GM21390 (cell line): ENCODE measurements at regions not wholly inside any gene's neighbourhood (a gene's known extent, or its start where the extent isn't known, plus 50 kb on each side); places are given as distances from the start of the nearest gene placed in this dataset.
"Not testable (repeated sequence)": the region's sequence is repeated elsewhere in the genome, so short reads cannot be mapped to it uniquely, and the experiment has no call there.

ENCODE experiments used
- ATAC-seq: cut with Tn5 transposase; IDR thresholded peaks from one replicate; pipeline ENCODE4 v1.9.1; 2021; ENCODE audit not compliant: unreplicated experiment

GRCh38 chr11:119586181-119586580, 142.8 kb downstream of the NECTIN1 start:
- no peak for ATAC-seq

- ATAC-seq = no peak
Observed at GRCh38 chr11:119585043-119585781, 143.8 kb downstream of the NECTIN1 start.

- ATAC-seq = no peak
Observed at GRCh38 chr11:119584193-119585042, 144.6 kb downstream of the NECTIN1 start.

- no peak for ATAC-seq
Observed at GRCh38 chr11:119583585-119583984, 145.4 kb downstream of the NECTIN1 start.

GRCh38 chr11:119581396-119581795, 147.6 kb downstream of the NECTIN1 start:
- not testable (repeated sequence) for ATAC-seq

GRCh38 chr11:119580751-119581150, 148.2 kb downstream of the NECTIN1 start:
- no peak for ATAC-seq

- ATAC-seq = no peak
Observed at GRCh38 chr11:119580081-119580480, 148.9 kb downstream of the NECTIN1 start.

GRCh38 chr11:119578521-119579191, 150.3 kb downstream of the NECTIN1 start:
- no peak for ATAC-seq

- ATAC-seq = no peak
Observed at GRCh38 chr11:119573858-119574257, 150.9 kb upstream of the THY1 start.

GRCh38 chr11:119572481-119573424, 149.8 kb upstream of the THY1 start:
- no peak for ATAC-seq

GRCh38 chr11:119571311-119571710, 148.3 kb upstream of the THY1 start:
- ATAC-seq = no peak

- peak; percentile 57 for ATAC-seq
Observed at GRCh38 chr11:119567688-119568582, 145.0 kb upstream of the THY1 start.

- no peak for ATAC-seq
Observed at GRCh38 chr11:119566319-119566718, 143.3 kb upstream of the THY1 start.

- ATAC-seq = not testable (repeated sequence)
Observed at GRCh38 chr11:119565693-119566092, 142.7 kb upstream of the THY1 start.

GRCh38 chr11:119560961-119561360, 138.0 kb upstream of the THY1 start:
- ATAC-seq = no peak

- ATAC-seq = no peak
Observed at GRCh38 chr11:119560291-119560690, 137.3 kb upstream of the THY1 start.

- no peak for ATAC-seq
Observed at GRCh38 chr11:119552106-119552485, 129.1 kb upstream of the THY1 start.

- ATAC-seq = no peak
Observed at GRCh38 chr11:119551420-119552105, 128.6 kb upstream of the THY1 start.
